Fibroblast of villous mesenchyme (primary cell): ENCODE measurements at regions not wholly inside any gene's neighbourhood (a gene's known extent, or its start where the extent isn't known, plus 50 kb on each side); places are given as distances from the start of the nearest gene placed in this dataset.

ENCODE experiments used
- DNase-seq: peaks from one replicate; pipeline ENCODE4 v3.0.0-alpha.2; 2010; ENCODE audit warnings: low read depth
- H3K4me3 ChIP-seq: 2 replicates; pipeline ENCODE4 v1.5.1; 2011; ENCODE audit warnings: low read depth, mild to moderate bottlenecking, low read length
- CTCF ChIP-seq: IDR thresholded peaks from 2 replicates; pipeline ENCODE4 v1.5.1; 2012; ENCODE audit warnings: low read depth, mild to moderate bottlenecking, low read length; ENCODE audit not compliant: insufficient read depth

- H3K4me3 ChIP-seq = no peak overlapping the region
- no peak for TF ChIP-seq CTCF
- DNase-seq = no peak
Measured at GRCh38 chr12:124411953-124412645, 117.2 kb downstream of the RFLNA start.

- no peak for TF ChIP-seq CTCF
- H3K4me3 ChIP-seq = no peak overlapping the region
- DNase-seq = peak; percentile 97
Measured at GRCh38 chr12:124411281-124411878, 116.5 kb downstream of the RFLNA start.

- DNase-seq = peak; percentile 75
- no peak for TF ChIP-seq CTCF
- H3K4me3 ChIP-seq = no peak overlapping the region
Measured at GRCh38 chr12:124410354-124411175, 115.7 kb downstream of the RFLNA start.

GRCh38 chr12:124408822-124409517 is 114.1 kb downstream of the RFLNA start:
- DNase-seq = no peak
- no peak for TF ChIP-seq CTCF
- H3K4me3 ChIP-seq = no peak overlapping the region

GRCh38 chr12:124407074-124407473 is 112.2 kb downstream of the RFLNA start:
- DNase-seq = no peak
- TF ChIP-seq CTCF = no peak
- no peak overlapping the region for H3K4me3 ChIP-seq

GRCh38 chr12:124406043-124406442 is 111.2 kb downstream of the RFLNA start:
- no peak for DNase-seq
- TF ChIP-seq CTCF = no peak
- H3K4me3 ChIP-seq = no peak overlapping the region
